GM12878 (cell line): ENCODE measurements at regions not wholly inside any gene's neighbourhood (a gene's known extent, or its start where the extent isn't known, plus 50 kb on each side); places are given as distances from the start of the nearest gene placed in this dataset.
"Not testable (repeated sequence)": the region's sequence is repeated elsewhere in the genome, so short reads cannot be mapped to it uniquely, and the experiment has no call there.

Source experiments
- CTCF ChIP-seq, 3 experiments: IDR thresholded peaks in 2 of 3; conservative IDR thresholded peaks in 1 of 3; 2 replicates each; pipeline ENCODE4 v1.5.1; 2011; ENCODE audit warnings: low read depth in 3 of 3, low read length in 3 of 3, mild to moderate bottlenecking in 3 of 3, control low read depth in 2 of 3, moderate library complexity in 2 of 3, inconsistent platforms in 1 of 3, mixed read lengths in 1 of 3; ENCODE audit not compliant: control insufficient read depth in 2 of 3, insufficient read depth in 1 of 3; ENCODE audit errors: extremely low read depth in 1 of 3
- EP300 ChIP-seq, 2 experiments: fragments of 150-350 bp in 1 of 2; IDR thresholded peaks; 2 replicates each; pipeline ENCODE4 v1.6.1; 2011 to 2012; ENCODE audit warnings: low read depth in 2 of 2, low read length in 2 of 2, borderline replicate concordance in 1 of 2, improper control_type of control experiment in 1 of 2, inconsistent platforms in 1 of 2; ENCODE audit not compliant: control insufficient read depth in 1 of 2
- POLR2AphosphoS5 ChIP-seq: IDR thresholded peaks from 2 replicates; pipeline ENCODE4 v1.6.1; 2011; ENCODE audit warnings: mild to moderate bottlenecking, low read length, inconsistent platforms
- SIX5 ChIP-seq: IDR thresholded peaks from 2 replicates; pipeline ENCODE4 v1.6.1; 2011; ENCODE audit warnings: mild to moderate bottlenecking, low read depth, low read length, moderate library complexity; ENCODE audit not compliant: severe bottlenecking
- TF ChIP-seq, protein P1 (sequence below): IDR thresholded peaks from 2 replicates; pipeline ENCODE4 v1.6.1; 2011; ENCODE audit warnings: low read depth, mild to moderate bottlenecking, low read length, moderate library complexity, borderline replicate concordance; ENCODE audit errors: extremely low read depth

- TF ChIP-seq CTCF (IDR thresholded peaks at IDR 0.05 in 2 of 3, conservative IDR thresholded peaks at IDR 0.05 in 1 of 3; ENCODE audit: control insufficient read depth in 2 of 3, extremely low read depth in 1 of 3, insufficient read depth in 1 of 3, low read depth in 3 of 3, low read length in 3 of 3); EP300 (IDR thresholded peaks at IDR 0.05; ENCODE audit: borderline replicate concordance in 1 of 2, control insufficient read depth in 1 of 2, low read depth in 2 of 2, low read length in 2 of 2); POLR2AphosphoS5; SIX5: not testable (repeated sequence)
- TF ChIP-seq, protein P1, sequence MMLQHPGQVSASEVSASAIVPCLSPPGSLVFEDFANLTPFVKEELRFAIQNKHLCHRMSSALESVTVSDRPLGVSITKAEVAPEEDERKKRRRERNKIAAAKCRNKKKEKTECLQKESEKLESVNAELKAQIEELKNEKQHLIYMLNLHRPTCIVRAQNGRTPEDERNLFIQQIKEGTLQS: not testable (repeated sequence)
Measured at GRCh38 chrX:107393656-107394055, 55.8 kb upstream of the FRMPD3 start.
